Hepatocyte (in vitro differentiated cells): ENCODE measurements at regions not wholly inside any gene's neighbourhood (a gene's known extent, or its start where the extent isn't known, plus 50 kb on each side); places are given as distances from the start of the nearest gene placed in this dataset.

Experiments used
- DNase-seq: peaks from one replicate; pipeline ENCODE4 v3.0.0-alpha.2; 2016; ENCODE audit warnings: low spot score
- H2AFZ ChIP-seq: fragments of 200-600 bp; sonication (generic); 2 replicates; pipeline ENCODE4 v1.6.0; 2016; ENCODE audit warnings: antibody characterized with exemption, mild to moderate bottlenecking
- H3K27ac ChIP-seq: fragments of 200-600 bp; sonication (generic); 2 replicates; pipeline ENCODE4 v1.5.1; 2016; ENCODE audit warnings: mild to moderate bottlenecking
- H3K27me3 ChIP-seq: fragments of 200-600 bp; sonication (generic); 2 replicates; pipeline ENCODE4 v1.6.1; 2016
- H3K36me3 ChIP-seq: fragments of 200-600 bp; sonication (generic); replicated peaks from 2 replicates; pipeline ENCODE4 v1.5.1; 2016; ENCODE audit warnings: low read depth; ENCODE audit not compliant: insufficient read depth
- H3K4me1 ChIP-seq: fragments of 200-600 bp; sonication (generic); 2 replicates; pipeline ENCODE4 v1.5.1; 2016; ENCODE audit warnings: mild to moderate bottlenecking, moderate library complexity; ENCODE audit not compliant: insufficient read depth
- H3K4me2 ChIP-seq: fragments of 200-600 bp; sonication (generic); 2 replicates; pipeline ENCODE4 v1.6.0; 2016
- H3K4me3 ChIP-seq: fragments of 200-600 bp; sonication (generic); 2 replicates; pipeline ENCODE4 v1.5.1; 2016; ENCODE audit warnings: mild to moderate bottlenecking
- H3K79me2 ChIP-seq: fragments of 200-600 bp; sonication (generic); 2 replicates; pipeline ENCODE4 v1.6.0; 2017; ENCODE audit warnings: mild to moderate bottlenecking
- H3K9me2 ChIP-seq: fragments of 200-600 bp; sonication (generic); replicated peaks from 2 replicates; pipeline ENCODE4 v1.6.0; 2017; ENCODE audit warnings: mild to moderate bottlenecking; ENCODE audit not compliant: insufficient read depth
- H3K9me3 ChIP-seq: fragments of 200-600 bp; sonication (generic); 2 replicates; pipeline ENCODE4 v1.5.1; 2016; ENCODE audit warnings: low read depth, mild to moderate bottlenecking
- H4K20me1 ChIP-seq: fragments of 200-600 bp; sonication (generic); 2 replicates; pipeline ENCODE4 v1.6.0; 2016; ENCODE audit warnings: mild to moderate bottlenecking; ENCODE audit not compliant: insufficient read depth, poor library complexity, severe bottlenecking
- CTCF ChIP-seq: fragments of 200-600 bp; sonication (generic); IDR thresholded peaks from 2 replicates; pipeline ENCODE4 v1.5.1; 2016; ENCODE audit warnings: antibody characterized with exemption, mild to moderate bottlenecking; ENCODE audit not compliant: poor library complexity
- EZH2 ChIP-seq: fragments of 200-600 bp; sonication (generic); IDR thresholded peaks from 2 replicates; pipeline ENCODE4 v1.6.1; 2016; ENCODE audit warnings: antibody characterized with exemption, mild to moderate bottlenecking, borderline replicate concordance
- EZH2phosphoT487 ChIP-seq: fragments of 200-600 bp; sonication (generic); IDR thresholded peaks from one replicate; pipeline ENCODE4 v1.6.1; 2018; ENCODE audit warnings: antibody characterized with exemption, mild to moderate bottlenecking, low read depth, moderate library complexity; ENCODE audit not compliant: unreplicated experiment, severe bottlenecking
- WGBS: methylation state at CpG from one replicate; pipeline ENCODE4 v1.1.6; 2016; ENCODE audit warnings: low lambda C conversion rate; ENCODE audit errors: missing lambda C conversion rate; 5-methylcytosine and 5-hydroxymethylcytosine counted together

GRCh38 chr16:80463326-80463725 is 77.5 kb upstream of the DYNLRB2 start:
- TF ChIP-seq EZH2phosphoT487 (no peak), CTCF (no peak), EZH2 (no peak)
- H3K4me3 ChIP-seq: no peak overlapping the region
- H3K27me3 ChIP-seq: no peaks in the 10 kb centered on the region
- 68% methylated on average over 2 of the region's 2 CpGs for WGBS
- peaks cover 21% of the 10 kb centered on the region for H3K4me1 ChIP-seq
- peak; percentile 58 for DNase-seq
- H2AFZ ChIP-seq: no peak overlapping the region
- no peaks in the 10 kb centered on the region for H3K79me2 ChIP-seq
- peak overlapping the region; percentile 88 for H3K27ac ChIP-seq
- H3K9me2 ChIP-seq: no peaks in the 10 kb centered on the region
- H3K36me3 ChIP-seq: no peaks in the 10 kb centered on the region
- no peaks in the 10 kb centered on the region for H4K20me1 ChIP-seq
- H3K9me3 ChIP-seq: no peaks in the 10 kb centered on the region
- peak overlapping the region; percentile 54 for H3K4me2 ChIP-seq

- Histone ChIP-seq H3K79me2 (no peaks in the 10 kb centered on the region), H3K9me3 (no peaks in the 10 kb centered on the region), H3K4me1 (peaks cover 21% of the 10 kb centered on the region), H3K36me3 (no peaks in the 10 kb centered on the region), H3K4me3 (no peak overlapping the region), H3K4me2 (peak overlapping the region; percentile 54), H4K20me1 (no peaks in the 10 kb centered on the region), H3K9me2 (no peaks in the 10 kb centered on the region), H3K27ac (peak overlapping the region; percentile 88), H2AFZ (no peak overlapping the region), H3K27me3 (no peaks in the 10 kb centered on the region)
- peak; percentile 17 for DNase-seq
- WGBS: 75% methylated on average over 7 of the region's 7 CpGs
- TF ChIP-seq CTCF (no peak), EZH2 (no peak), EZH2phosphoT487 (no peak)
Measured at GRCh38 chr16:80462917-80463316, 77.9 kb upstream of the DYNLRB2 start.

- Histone ChIP-seq H3K4me1 (peaks cover 29% of the 10 kb centered on the region), H3K36me3 (no peaks in the 10 kb centered on the region), H2AFZ (no peak overlapping the region), H3K4me2 (no peak overlapping the region), H4K20me1 (no peaks in the 10 kb centered on the region), H3K9me2 (no peaks in the 10 kb centered on the region), H3K27me3 (peaks cover 4% of the 10 kb centered on the region), H3K79me2 (no peaks in the 10 kb centered on the region), H3K4me3 (no peak overlapping the region), H3K27ac (no peak overlapping the region), H3K9me3 (no peaks in the 10 kb centered on the region)
- WGBS: 93% methylated on average over 1 of the region's 1 CpG
- TF ChIP-seq EZH2phosphoT487: no peak
- no peak for DNase-seq
Measured at GRCh38 chr16:80460988-80461387, 79.8 kb upstream of the DYNLRB2 start.

- no peak overlapping the region for H3K4me2 ChIP-seq
- H3K79me2 ChIP-seq: no peaks in the 10 kb centered on the region
- peaks cover 29% of the 10 kb centered on the region for H3K4me1 ChIP-seq
- no peak for DNase-seq
- no peaks in the 10 kb centered on the region for H3K36me3 ChIP-seq
- H3K27ac ChIP-seq: no peak overlapping the region
- TF ChIP-seq EZH2phosphoT487: no peak
- TF ChIP-seq CTCF: no peak
- no peak for TF ChIP-seq EZH2
- 75% methylated on average over 5 of the region's 5 CpGs for WGBS
- H4K20me1 ChIP-seq: no peaks in the 10 kb centered on the region
- no peak overlapping the region for H2AFZ ChIP-seq
- no peak overlapping the region for H3K4me3 ChIP-seq
- H3K9me2 ChIP-seq: no peaks in the 10 kb centered on the region
- H3K9me3 ChIP-seq: no peaks in the 10 kb centered on the region
- peaks cover 4% of the 10 kb centered on the region for H3K27me3 ChIP-seq
Measured at GRCh38 chr16:80459966-80460365, 80.8 kb upstream of the DYNLRB2 start.
